Gastrocnemius medialis (tissue), 4 donors: ENCODE measurements at regions not wholly inside any gene's neighbourhood (a gene's known extent, or its start where the extent isn't known, plus 50 kb on each side); places are given as distances from the start of the nearest gene placed in this dataset.

ENCODE experiments used
- POLR2A ChIP-seq, 2 donors: fragments of 450-650 bp; IDR thresholded peaks; one replicate each; pipeline ENCODE4 v1.6.1; 2017; ENCODE audit warnings: antibody characterized with exemption in 2 of 2, mild to moderate bottlenecking in 2 of 2, moderate library complexity in 2 of 2
- TF ChIP-seq, protein P1 (sequence below), 5 experiments: fragments of 450-650 bp in 3 of 5; fragments of 200-600 bp in 2 of 5; sonication (generic) in 2 of 5; IDR thresholded peaks in 4 of 5; conservative IDR thresholded peaks in 1 of 5; 1 replicate in 4 of 5; 2 replicates in 1 of 5; pipeline ENCODE4 v1.5.1; 2016 to 2019; ENCODE audit warnings: antibody characterized with exemption in 5 of 5, mild to moderate bottlenecking in 3 of 5, moderate library complexity in 3 of 5

DNA sequence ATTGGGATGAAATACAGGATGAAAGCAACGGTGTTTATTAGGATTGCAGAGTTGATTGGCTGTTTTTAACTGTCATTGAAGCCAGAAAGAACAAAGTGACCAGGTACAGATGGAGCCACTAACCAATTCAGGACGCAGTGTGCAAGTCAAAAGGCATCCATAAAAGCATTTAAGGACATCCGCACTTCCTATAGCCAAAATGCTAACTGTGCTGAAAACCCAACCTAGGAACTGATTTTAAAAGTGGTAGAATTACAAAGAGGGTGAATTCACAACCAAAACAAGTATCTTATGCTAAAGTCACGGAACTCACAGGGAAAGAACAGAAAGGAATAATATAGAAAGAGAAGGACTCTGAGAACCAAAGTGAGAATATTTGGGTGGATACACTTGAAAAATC lies 63.1 kb upstream of the FOXG1 start:
- TF ChIP-seq, protein P1, sequence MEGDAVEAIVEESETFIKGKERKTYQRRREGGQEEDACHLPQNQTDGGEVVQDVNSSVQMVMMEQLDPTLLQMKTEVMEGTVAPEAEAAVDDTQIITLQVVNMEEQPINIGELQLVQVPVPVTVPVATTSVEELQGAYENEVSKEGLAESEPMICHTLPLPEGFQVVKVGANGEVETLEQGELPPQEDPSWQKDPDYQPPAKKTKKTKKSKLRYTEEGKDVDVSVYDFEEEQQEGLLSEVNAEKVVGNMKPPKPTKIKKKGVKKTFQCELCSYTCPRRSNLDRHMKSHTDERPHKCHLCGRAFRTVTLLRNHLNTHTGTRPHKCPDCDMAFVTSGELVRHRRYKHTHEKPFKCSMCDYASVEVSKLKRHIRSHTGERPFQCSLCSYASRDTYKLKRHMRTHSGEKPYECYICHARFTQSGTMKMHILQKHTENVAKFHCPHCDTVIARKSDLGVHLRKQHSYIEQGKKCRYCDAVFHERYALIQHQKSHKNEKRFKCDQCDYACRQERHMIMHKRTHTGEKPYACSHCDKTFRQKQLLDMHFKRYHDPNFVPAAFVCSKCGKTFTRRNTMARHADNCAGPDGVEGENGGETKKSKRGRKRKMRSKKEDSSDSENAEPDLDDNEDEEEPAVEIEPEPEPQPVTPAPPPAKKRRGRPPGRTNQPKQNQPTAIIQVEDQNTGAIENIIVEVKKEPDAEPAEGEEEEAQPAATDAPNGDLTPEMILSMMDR (IDR thresholded peaks at IDR 0.05 in 4 of 5, conservative IDR thresholded peaks at IDR 0.05 in 1 of 5), result no peak
- TF ChIP-seq POLR2A (IDR thresholded peaks at IDR 0.05), result no peak
